CD4-positive, CD25-positive, alpha-beta regulatory T cell (primary cell): ENCODE measurements at regions not wholly inside any gene's neighbourhood (a gene's known extent, or its start where the extent isn't known, plus 50 kb on each side); places are given as distances from the start of the nearest gene placed in this dataset.
A peak's percentile ranks its signal among the peaks of the same experiment; 100 is the strongest.
"Not testable (repeated sequence)": the region's sequence is repeated elsewhere in the genome, so short reads cannot be mapped to it uniquely, and the experiment has no call there.

Source experiments
- ATAC-seq, 2 donors: fragments of 150-1000 bp; cut with Tn5 transposase; one replicate each; pipeline ENCODE4 v1.10.0; 2021; ENCODE audit warnings: low read depth in 2 of 2, moderate number of reproducible peaks in 2 of 2, moderate library complexity in 1 of 2
- DNase-seq, 3 donors: peaks; one replicate each; pipeline versions ENCODE4 v3.0.0 to v3.0.0-alpha.2; 2012 to 2022; ENCODE audit warnings: mixed read lengths in 1 of 3
- H3K27ac ChIP-seq: one replicate; pipeline ENCODE4 v1.7.0; 2013; ENCODE audit warnings: mild to moderate bottlenecking, low read length; ENCODE audit not compliant: insufficient read depth, poor library complexity, severe bottlenecking
- H3K27me3 ChIP-seq: one replicate; pipeline ENCODE4 v1.7.0; 2013; ENCODE audit warnings: low read length; ENCODE audit not compliant: control insufficient read depth, insufficient read depth
- H3K36me3 ChIP-seq: one replicate; pipeline ENCODE4 v1.7.0; 2013; ENCODE audit warnings: mild to moderate bottlenecking, low read length, moderate library complexity; ENCODE audit not compliant: control insufficient read depth, insufficient read depth
- H3K4me1 ChIP-seq: 2 replicates; pipeline ENCODE4 v1.7.0; 2013; ENCODE audit warnings: mild to moderate bottlenecking, low read length; ENCODE audit not compliant: insufficient read depth, control insufficient read depth, poor library complexity, severe bottlenecking
- H3K4me3 ChIP-seq: one replicate; pipeline ENCODE4 v1.7.0; 2013; ENCODE audit warnings: low read depth, mild to moderate bottlenecking, low read length, moderate library complexity
- H3K9me3 ChIP-seq, 2 experiments: 1 replicate in 1 of 2; 2 replicates in 1 of 2; pipeline ENCODE4 v1.7.0; 2013; ENCODE audit warnings: low read length in 2 of 2, mild to moderate bottlenecking in 1 of 2, moderate library complexity in 1 of 2; ENCODE audit not compliant: control insufficient read depth in 2 of 2
- H3K27ac Mint-ChIP-seq, 3 donors: one replicate each; pipeline ENCODE4 v1.8.0; 2020 to 2022; ENCODE audit warnings: mild to moderate bottlenecking in 3 of 3, mixed read lengths in 3 of 3, moderate library complexity in 2 of 3
- H3K27me3 Mint-ChIP-seq: one replicate; pipeline ENCODE4 v1.8.0; 2022; ENCODE audit warnings: mild to moderate bottlenecking, mixed read lengths
- H3K36me3 Mint-ChIP-seq: one replicate; pipeline ENCODE4 v1.8.0; 2020; ENCODE audit warnings: mixed read lengths
- H3K4me1 Mint-ChIP-seq, 4 donors: one replicate each; pipeline ENCODE4 v1.8.0; 2020 to 2022; ENCODE audit warnings: mixed read lengths in 4 of 4, mild to moderate bottlenecking in 1 of 4
- H3K4me3 Mint-ChIP-seq, 4 donors: one replicate each; pipeline ENCODE4 v1.8.0; 2020 to 2022; ENCODE audit warnings: mild to moderate bottlenecking in 4 of 4, mixed read lengths in 4 of 4, moderate library complexity in 3 of 4
- H3K9me3 Mint-ChIP-seq, 7 donors: one replicate each; pipeline ENCODE4 v1.8.0; 2020 to 2022; ENCODE audit warnings: mixed read lengths in 7 of 7, mild to moderate bottlenecking in 3 of 7, moderate library complexity in 2 of 7

- ATAC-seq (no peak), DNase-seq (no peak)
- Mint-ChIP-seq H3K36me3 (no peaks in the 10 kb centered on the region), H3K9me3 (peaks cover 0 to 7% (median 3%) of the 10 kb centered on the region in 7 donors), H3K4me3 (no peak overlapping the region), H3K27me3 (peaks cover 6% of the 10 kb centered on the region), H3K4me1 (peaks cover 0 to 4% (median 0%) of the 10 kb centered on the region in 4 donors), H3K27ac (no peak overlapping the region)
- Histone ChIP-seq H3K27ac (no peak overlapping the region), H3K9me3 (no peaks in the 10 kb centered on the region), H3K36me3 (no peaks in the 10 kb centered on the region), H3K4me1 (no peaks in the 10 kb centered on the region), H3K4me3 (no peak overlapping the region), H3K27me3 (no peaks in the 10 kb centered on the region)
These were observed 364.7 kb upstream of the DEFB115 start for GRCh38 chr20:30892541-30893345.

- not testable (repeated sequence) for H3K4me1 ChIP-seq, H3K4me1 Mint-ChIP-seq, H3K4me3 ChIP-seq, H3K36me3 Mint-ChIP-seq, H3K27me3 Mint-ChIP-seq, ATAC-seq, H3K27ac ChIP-seq, H3K27me3 ChIP-seq, DNase-seq, H3K9me3 ChIP-seq, H3K4me3 Mint-ChIP-seq, H3K9me3 Mint-ChIP-seq, H3K36me3 ChIP-seq, H3K27ac Mint-ChIP-seq
These were observed 363.8 kb upstream of the DEFB115 start for GRCh38 chr20:30893346-30894314.

GRCh38 chr20:30894707-30895353 is 362.6 kb upstream of the DEFB115 start:
- not testable (repeated sequence) for H3K4me1 ChIP-seq, DNase-seq, H3K27ac ChIP-seq, H3K36me3 Mint-ChIP-seq, H3K27ac Mint-ChIP-seq, H3K4me3 Mint-ChIP-seq, ATAC-seq, H3K36me3 ChIP-seq, H3K27me3 Mint-ChIP-seq, H3K27me3 ChIP-seq, H3K9me3 ChIP-seq, H3K9me3 Mint-ChIP-seq, H3K4me3 ChIP-seq, H3K4me1 Mint-ChIP-seq

- H3K4me1 Mint-ChIP-seq, H3K4me3 ChIP-seq, DNase-seq, H3K4me1 ChIP-seq, H3K27ac Mint-ChIP-seq, H3K27me3 Mint-ChIP-seq, H3K36me3 Mint-ChIP-seq, ATAC-seq, H3K27ac ChIP-seq, H3K9me3 Mint-ChIP-seq, H3K9me3 ChIP-seq, H3K27me3 ChIP-seq, H3K4me3 Mint-ChIP-seq, H3K36me3 ChIP-seq: not testable (repeated sequence)
These were observed 362.1 kb upstream of the DEFB115 start for GRCh38 chr20:30895354-30895711.

GRCh38 chr20:30899370-30900079 is 357.9 kb upstream of the DEFB115 start:
- not testable (repeated sequence) for H3K27me3 ChIP-seq, H3K36me3 ChIP-seq, H3K4me1 ChIP-seq, H3K27ac ChIP-seq, H3K27ac Mint-ChIP-seq, H3K27me3 Mint-ChIP-seq, H3K9me3 ChIP-seq, ATAC-seq, H3K4me3 Mint-ChIP-seq, H3K9me3 Mint-ChIP-seq, H3K4me1 Mint-ChIP-seq, H3K4me3 ChIP-seq, H3K36me3 Mint-ChIP-seq
- DNase-seq: peak in 1 of 3 donors; percentile 4

- ATAC-seq, H3K27me3 ChIP-seq, DNase-seq, H3K4me1 ChIP-seq, H3K4me3 ChIP-seq, H3K27ac Mint-ChIP-seq, H3K27me3 Mint-ChIP-seq, H3K36me3 Mint-ChIP-seq, H3K4me1 Mint-ChIP-seq, H3K36me3 ChIP-seq, H3K27ac ChIP-seq, H3K9me3 ChIP-seq, H3K9me3 Mint-ChIP-seq: not testable (repeated sequence)
- peak overlapping the region in 1 of 4 donors; percentile 54 for H3K4me3 Mint-ChIP-seq
These were observed 357.3 kb upstream of the DEFB115 start for GRCh38 chr20:30900080-30900719.

- DNase-seq, H3K4me1 ChIP-seq, H3K27me3 ChIP-seq, H3K4me1 Mint-ChIP-seq, H3K4me3 Mint-ChIP-seq, H3K27ac ChIP-seq, H3K4me3 ChIP-seq, H3K27me3 Mint-ChIP-seq, H3K27ac Mint-ChIP-seq, H3K36me3 Mint-ChIP-seq, H3K9me3 ChIP-seq, ATAC-seq, H3K36me3 ChIP-seq: not testable (repeated sequence)
- H3K9me3 Mint-ChIP-seq: peaks cover 0 to 22% (median 11%) of the 10 kb centered on the region in 7 donors
These were observed 352.2 kb upstream of the DEFB115 start for GRCh38 chr20:30905231-30905630.
